ENCODE measurements at regions not wholly inside any gene's neighbourhood (a gene's known extent, or its start where the extent isn't known, plus 50 kb on each side); places are given as distances from the start of the nearest gene placed in this dataset.
"Not testable (repeated sequence)": the region's sequence is repeated elsewhere in the genome, so short reads cannot be mapped to it uniquely, and the experiment has no call there.

DNA sequence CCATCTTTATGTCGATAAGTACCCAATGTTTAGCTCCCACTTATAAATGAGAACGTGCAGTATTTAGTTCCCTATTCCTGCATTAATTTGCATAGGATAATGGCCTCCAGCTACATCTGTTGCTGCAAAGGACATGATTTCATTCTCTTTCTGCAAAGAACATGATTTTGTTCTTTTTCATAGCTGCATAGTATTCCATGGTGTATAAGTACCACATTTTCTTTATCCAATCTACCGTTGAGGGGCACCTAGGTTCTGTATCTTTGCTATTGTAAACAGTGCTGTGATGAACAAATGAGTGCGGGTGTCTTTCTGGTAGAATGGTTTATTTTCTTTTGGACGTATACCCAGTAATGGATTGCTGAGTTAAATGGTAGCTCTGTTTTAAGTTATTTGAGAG, 63.0 kb downstream of the HLX start:
- no peak for DNase-seq

DNA sequence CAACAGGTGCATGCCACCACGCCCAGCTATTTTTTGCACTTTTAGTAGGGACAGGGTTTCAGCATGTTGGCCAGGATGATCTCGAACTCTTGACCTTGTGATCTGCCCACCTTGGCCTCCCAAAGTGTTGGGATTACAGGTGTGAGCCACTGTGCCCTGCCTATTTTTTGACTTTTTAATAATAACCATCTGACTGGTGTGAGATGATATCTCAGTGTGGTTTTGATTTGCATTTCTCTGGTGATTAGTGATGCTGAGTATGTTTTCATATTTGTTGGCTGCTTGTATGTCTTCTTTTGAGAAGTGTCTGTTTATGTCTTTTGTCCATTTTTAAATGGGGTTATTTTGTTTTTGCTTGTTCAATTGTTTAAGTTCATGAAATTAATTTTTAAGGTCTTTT, 63.7 kb downstream of the HLX start:
- DNase-seq, result not testable (repeated sequence)

DNA sequence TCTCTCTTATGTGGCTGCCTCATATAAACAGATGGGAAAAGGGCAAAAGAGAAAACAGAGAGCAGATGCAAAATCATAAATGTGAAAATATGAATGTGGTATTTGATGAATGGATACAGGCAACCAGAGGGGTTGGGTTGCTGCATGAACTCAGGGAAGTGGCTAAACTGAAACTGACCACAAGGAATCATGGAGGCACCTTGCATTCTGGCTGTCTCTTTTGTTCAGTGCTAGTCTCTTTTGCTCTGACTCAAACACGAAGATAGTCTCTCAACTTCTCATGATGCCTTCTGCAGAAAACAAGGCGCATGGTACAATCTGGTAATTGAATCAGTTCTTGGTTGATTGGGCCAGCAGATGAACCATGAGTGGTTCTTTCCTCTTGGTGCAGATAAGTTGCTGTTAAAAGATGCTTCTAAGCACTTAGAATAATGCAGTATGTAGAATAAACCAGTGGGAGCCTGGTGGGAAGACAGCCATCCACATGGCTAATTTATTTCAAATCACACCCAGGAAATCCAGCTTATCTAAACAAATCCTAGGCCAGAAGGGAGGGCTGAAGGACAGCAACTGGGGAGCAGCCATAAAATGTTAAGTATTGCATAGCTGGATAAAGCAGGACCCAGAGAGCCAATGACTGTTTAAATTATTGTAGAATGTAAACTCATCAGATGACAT, 64.2 kb downstream of the HLX start:
- no peak for DNase-seq

DNA sequence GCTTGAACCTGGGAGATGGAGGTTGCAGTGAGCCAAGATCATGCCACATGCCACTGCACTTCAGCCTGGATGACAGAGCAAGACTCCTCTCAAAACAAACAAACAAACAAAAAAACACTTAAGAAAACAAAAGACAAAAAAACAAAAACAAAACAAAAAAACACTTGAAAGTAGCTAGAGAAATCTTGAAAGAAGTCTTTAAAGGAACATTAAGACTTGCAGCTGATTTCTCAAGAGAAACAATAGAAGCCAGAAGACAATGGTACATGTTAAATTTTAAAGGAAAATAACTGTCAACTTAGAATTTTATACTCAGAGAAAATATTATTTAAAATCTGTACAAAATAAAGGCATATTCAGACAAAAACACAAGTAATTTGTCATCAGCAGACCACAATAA, 71.3 kb downstream of the HLX start:
- DNase-seq, result no peak

DNA sequence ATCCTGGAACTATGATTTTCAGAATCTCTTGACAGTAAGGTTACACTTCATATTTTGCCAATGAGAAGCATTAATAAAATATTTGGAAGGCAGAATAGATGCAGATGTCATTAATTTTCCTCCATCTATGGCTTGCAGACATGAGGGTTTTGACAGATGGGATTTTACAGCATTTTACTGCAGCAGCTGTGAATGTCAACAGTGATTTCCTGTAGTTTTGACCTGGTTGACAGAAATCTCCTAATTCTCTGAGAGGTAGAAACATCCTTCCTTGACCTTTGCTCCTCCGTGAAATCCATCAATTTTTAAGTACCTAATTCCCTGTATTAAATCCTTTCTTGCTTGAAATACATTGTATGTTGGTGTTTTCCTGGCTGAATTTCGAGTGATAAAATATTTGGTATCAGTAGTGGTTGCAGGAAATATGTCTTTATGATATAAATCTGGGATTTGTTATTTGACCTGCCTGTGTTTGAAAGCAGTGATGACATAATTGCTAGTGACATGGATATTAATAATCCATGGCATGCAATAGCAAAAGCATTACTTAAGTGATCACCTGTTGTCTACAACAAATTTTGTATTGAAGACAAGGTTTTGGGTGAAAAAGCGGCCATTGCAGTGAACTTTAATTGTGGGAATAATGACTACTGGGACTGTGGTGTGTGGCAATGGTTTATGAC, 73.9 kb downstream of the HLX start:
- DNase-seq, result no peak

DNA sequence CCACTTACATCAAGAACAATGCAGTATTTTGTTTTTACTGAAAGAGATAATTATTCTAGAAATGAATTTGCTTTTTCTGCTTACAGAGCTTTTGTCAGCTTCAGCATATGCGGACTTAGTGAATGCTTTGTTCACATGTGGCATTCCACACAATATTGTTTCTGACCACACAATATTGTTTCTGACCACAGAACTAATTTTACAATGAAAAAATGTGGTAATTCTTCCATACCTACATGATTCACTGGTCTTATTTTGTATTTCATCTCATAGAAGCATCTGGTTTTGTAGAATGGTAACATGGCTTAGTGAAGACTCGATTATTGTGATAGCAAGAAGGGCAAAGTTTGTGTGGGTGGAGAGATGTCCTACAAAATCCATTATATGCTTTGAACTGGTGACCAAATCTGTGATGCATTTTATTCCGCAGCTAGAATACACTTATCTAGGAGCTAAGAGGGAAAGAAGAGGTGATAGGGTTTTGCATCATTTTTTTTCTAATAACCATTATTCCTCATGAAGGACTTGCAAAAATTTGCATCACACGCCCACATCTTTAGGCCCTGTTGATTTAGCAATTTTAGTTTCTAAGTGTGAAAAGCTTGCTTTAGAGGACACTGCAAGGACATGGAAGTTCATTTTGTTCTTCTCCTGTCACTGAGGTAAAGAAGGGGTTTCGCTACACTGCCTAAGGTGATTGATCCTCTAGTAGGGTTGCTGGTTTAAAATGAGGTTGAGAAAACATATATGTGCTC, 75.3 kb downstream of the HLX start:
- no peak for DNase-seq

DNA sequence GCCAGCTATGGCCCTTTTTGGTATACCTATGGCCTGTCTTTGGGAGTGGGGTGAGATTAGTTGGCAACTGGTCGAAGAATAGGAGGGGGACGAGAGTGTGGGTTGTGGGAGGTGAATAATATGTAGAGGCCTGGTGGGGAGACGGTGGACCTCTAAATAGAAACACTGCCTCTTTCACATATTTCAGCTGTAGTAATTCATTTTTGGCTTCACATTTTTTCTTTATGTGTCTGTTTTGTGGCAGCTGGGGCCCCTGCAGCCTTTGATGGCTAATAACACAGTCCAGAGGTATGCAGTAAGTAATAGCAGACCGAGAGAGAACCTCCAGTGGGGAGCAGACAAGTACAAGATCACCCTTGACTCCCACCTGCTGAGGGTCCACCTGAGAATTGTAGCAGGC, 75.9 kb downstream of the HLX start:
- no peak for DNase-seq

DNA sequence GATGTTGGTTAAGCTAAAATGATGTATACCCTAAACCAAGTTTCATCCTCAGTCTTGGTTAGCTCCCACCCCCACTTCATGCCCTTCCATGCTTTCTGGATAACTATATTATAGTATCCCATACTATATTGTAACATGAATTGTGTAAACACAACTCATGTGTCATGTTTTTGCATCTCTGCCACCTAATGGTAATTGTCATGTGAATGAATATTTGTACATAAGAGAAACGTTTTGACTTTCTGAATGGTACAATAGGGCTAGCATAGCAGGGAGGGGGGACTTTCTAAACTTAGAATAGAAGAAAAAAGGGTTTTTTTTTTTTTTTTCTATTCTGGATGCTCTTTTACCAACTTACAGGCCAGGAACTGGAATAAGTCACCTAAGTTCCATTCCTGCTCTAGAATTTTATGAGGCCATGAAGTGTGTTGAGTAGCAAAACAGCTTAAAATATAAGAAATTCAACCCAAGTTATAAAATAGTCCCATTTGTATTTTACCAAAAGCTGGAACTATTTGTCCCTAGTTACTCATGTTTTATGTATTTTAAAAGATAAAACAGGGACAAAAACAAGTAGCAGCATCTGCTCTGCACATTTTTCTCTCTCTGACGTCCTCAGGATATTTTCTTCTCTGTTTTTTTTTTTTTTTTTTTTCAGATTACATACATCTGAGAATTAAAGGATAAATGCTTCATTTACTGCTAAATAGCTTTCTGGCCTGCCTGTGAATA, 77.4 kb downstream of the HLX start:
- DNase-seq, result no peak

DNA sequence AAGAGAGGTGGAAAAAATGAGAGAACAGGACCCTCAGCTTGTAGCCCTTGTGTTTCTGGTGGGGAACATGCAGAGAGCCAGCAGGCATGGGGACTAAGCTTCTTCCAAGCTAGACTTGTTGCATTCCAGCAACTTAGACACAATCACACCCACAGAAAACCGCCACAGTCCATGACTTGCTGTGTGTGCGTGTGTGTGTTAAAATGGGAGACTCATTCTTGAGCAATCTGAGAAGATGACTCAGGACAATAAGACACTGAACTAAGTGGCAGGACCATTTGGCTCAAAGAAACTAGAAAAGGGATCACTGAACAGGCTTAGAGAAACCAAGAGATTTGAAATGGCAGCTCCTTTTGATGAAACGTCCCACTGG, 78.0 kb downstream of the HLX start:
- DNase-seq, result no peak

DNA sequence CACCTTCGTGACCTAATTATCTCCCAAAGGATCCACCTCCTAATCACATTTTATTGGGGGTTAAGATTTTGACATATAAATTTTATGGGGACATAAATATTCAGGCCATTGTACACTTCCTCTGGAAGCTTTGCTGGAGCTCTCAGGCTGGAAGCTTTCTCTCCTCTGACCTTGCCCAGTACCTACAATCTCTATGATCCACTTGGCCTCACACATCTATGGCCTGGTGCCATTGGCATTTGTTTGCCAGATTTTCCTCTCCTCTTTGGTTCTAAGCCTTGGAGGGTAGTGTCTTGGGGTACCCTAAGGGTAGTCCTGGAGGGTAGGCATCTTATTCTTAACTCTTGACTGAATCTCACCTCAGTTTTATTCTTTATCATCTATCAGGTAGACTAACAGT, 79.0 kb downstream of the HLX start:
- DNase-seq, result no peak

DNA sequence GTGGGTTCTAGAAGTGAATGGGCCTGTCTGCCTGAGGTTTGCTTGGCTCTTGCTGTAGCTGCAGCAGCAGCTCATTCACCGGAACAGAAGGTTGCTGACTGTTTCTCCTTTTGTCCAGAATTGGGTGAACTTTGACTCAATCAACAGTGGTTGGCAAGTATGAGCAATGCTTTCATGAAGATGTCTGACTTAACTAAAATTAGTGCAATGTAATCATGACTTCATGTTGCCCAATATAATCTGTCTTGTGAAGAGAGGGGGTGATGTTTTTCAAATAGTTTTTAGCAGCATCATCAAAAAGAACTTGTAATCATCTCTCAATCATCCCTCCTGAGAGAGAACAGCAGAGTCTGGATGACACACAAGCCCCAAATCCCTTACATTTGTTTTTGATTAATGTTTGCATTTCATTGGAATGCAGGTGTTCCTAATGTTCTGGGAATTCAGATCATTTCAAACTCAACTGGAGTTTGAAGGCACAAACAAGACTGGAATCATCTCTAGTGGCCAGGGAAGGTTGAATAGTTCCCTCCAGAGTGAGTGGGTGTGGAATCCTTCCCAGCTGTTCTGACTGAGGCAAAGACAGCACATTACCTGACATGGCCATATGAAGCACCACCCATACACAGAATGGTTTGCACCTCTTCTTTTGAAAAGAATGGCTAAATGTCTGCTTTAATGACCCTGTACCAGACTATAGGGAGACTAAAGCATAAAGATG, 82.9 kb downstream of the HLX start:
- no peak for DNase-seq

DNA sequence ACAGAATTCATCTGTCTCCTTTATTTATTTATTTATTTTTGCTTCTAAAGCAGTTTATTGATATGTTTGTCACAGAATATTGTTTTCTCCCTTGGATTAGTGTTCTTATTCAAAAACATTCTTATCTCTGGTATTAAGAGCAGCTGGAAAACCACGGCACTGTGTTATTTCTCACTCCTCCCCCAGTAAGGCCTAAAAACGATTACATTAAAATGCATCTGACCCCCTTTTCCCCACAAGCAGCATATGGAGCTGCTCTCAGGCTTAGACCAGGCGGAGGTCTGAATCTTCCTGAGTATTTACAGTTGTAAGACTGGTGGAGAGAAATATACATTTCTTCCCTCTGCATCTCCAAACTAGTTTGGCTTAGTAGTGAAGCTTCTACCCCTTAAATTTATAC, 86.8 kb downstream of the HLX start:
- DNase-seq, result no peak

DNA sequence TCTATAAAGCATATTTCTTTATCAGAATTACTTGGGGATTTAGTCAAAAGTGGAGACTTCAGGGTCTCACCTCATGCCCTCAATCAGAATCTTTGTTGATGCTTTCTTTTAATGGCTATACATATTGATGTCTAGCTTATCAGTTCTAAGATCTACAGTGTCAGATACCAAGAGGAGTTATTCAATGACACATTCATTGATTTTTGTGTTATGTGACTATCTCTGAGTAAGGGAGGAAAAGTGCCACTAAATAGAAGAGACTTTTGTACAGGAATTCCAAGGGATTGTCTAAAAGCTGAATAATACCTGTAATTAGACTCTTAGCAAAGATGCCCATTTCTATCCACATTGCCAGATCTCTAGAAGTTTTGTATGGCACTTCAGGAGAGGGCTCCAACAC, 87.2 kb downstream of the HLX start:
- no peak for DNase-seq

DNA sequence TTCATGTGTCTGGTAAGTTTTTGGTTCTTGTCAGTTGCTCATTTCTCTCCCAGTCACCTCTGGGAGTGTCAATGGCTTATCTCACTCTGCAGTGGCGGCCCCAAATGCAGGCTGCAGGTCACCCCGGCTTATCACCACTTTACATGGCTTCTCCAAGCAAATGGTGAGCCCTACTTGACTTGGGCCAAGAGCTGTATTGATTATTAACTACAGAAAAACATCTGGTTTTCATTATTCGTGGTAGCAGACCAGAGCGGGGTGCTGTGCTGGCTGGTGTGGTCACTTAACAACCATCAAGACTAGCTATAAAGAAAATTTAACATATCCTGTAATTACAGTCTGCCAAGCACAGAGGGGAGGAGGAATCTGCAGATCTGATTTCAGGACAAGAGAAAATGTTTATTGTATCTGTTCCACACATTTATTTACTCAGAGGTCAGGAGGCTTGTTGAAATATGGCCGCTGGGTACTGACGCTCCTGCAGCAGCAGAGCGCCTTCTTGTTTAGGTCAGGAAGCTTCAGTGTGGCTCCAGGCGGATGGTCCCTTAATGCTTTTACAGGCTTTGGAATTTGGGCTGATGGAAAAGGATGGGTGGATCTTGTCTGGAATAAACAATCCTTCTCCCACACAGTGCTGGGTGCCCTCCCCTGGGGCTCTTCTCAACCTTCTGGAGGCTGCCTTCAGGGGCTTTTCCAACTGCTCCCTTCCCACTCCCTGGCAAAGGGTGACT, 87.8 kb downstream of the HLX start:
- DNase-seq, result no peak

DNA sequence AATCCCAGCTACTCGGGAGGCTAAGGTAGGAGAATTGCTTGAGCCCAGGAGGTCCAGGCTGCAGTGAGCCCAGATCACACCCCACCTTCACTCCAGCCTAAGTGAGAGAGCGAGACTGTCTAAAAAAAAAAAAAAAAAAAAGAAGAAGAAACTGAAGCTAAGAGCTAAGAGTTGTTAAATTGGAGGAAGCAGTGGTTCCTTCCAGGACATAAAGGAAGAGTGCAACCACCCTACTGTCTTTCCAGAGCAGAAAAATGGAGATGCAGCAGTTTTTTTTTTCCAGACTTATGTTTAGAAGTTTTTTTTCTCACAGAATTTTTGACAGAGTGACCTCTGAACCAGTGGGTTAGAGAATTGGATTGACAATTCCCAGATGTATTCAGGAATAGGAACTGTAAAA, 88.7 kb downstream of the HLX start:
- DNase-seq, result no peak

DNA sequence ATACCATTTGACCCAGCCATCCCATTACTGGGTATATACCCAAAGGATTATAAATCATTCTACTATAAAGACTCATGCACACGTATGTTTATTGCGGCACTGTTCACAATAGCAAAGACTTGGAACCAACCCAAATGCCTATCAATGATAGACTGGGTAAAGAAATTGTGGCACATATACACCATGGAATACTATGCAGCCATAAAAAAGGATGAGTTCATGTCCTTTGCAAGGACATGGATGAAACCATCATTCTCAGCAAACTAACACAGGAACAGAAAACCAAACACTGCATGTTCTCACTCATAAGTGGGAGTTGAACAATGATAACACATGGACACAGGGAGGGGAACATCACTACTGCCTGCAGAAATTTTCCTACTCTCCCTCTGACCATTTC, 90.0 kb downstream of the HLX start:
- DNase-seq, result not testable (repeated sequence)

DNA sequence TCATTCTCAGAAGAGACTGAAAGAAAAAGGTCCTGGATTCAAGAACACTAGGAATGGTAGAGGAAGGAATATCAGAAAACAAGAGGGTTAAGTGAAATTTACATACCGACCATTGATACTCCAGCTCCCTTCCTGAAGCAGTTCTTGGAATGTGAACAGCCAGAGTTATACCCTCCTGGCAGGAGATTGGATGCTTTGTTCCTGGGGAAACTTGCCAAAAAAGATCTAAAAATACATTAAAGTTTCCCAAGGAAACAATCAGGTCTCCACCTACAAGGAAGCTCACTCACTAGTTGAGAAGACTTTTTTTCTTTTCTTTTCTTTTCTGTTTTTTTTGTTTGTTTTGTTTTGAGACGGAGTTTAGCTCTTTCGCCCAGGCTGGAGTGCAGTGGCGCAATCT, 91.1 kb downstream of the HLX start:
- DNase-seq, result no peak

DNA sequence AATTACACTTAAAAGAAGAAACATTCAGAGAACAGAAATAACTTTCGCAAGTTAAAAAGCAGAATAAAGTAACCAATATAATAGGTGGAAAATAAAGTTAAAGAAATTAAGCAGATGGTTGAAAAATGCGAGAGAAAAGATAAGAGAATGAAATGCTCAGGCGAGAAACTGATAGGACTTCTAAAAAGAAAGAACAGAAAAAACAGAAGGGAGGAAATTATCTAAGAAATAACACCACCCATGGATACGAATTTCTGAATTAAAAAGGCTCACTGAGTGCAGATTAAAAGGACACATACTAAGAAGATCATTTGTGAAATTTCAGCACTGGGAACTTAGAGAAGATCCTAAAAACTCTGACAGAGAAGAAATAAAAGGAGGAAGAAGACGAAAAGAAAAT, 92.0 kb downstream of the HLX start:
- DNase-seq, result no peak

DNA sequence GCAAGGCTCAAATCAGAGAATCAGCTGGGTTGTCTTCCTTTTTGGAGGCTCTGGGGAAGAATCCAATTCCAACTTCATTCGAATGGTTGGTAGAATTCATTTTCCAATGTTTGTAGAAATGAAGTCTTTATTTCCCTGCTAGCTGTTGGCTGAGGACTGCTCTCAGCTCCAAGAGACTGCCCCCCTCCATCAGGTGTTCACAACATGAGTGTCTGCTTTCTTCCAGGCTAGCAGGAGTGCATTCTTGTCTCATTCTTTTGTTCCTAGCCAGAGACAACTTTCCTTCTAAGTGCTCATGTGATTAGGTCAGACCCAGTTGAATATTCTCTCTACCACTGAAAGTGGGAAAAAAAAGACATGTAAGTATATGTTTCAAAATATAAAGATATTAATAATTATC, 95.2 kb downstream of the HLX start:
- no peak for DNase-seq

DNA sequence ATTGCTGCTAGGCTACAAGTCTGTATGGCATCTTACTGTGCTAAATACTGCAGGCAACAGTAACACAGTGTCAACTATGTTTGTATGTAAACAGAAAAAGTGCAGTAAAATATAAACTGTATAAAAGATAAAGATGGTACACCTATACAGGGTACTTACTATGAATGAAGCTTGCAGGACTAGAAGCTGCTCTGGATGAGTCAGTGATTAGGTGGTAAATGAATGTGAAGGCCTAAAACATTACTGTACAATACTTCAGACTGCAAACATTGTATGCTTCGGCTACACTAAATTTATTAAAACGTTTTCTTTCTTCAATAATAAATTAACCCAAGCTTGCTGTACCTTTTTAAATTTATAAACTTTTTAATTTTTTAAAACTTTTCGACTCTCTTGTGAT, 97.1 kb downstream of the HLX start:
- DNase-seq, result no peak

DNA sequence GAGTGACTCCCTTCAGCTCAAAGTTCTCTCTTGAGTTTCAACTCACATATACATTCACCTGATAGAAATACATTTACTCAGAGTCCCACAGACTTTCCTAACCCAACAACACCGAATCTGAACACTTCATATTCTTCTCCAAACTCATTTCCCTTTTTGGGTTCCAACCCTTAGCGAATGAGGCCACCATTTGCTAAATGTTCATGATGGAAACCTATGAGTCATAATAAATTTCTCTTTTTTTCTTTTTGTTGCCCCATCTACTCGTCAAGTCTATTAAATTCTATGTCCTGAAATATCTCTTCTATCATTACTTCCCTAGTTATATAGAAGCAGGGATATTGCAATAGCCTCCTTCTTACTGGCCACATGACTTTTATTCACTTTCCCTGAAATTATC, 100.1 kb downstream of the HLX start:
- no peak for DNase-seq

DNA sequence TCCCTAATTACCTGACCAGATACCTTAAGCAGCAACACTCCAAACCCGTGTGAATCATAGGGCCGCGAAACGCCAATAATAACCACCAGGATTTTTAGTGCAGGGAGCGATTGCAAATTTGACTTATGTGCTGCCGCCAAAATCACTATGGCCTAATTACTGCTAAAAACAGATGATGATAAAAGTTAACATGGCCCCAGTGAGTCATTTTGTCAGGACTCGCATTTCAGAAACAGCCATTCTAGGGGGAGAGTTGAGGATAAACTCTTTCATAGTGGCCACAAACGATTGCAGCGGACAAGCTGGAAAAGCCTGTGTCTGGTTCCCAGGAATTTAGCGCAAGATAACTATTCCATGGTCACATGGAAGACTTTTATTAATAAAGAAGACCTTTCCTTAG, 103.4 kb downstream of the HLX start:
- DNase-seq, result no peak
